Subcutaneous abdominal adipose tissue (tissue), 5 donors: ENCODE measurements at regions not wholly inside any gene's neighbourhood (a gene's known extent, or its start where the extent isn't known, plus 50 kb on each side); places are given as distances from the start of the nearest gene placed in this dataset.
"Not testable (repeated sequence)": the region's sequence is repeated elsewhere in the genome, so short reads cannot be mapped to it uniquely, and the experiment has no call there.

Experiments used
- H3K27ac ChIP-seq: one replicate; pipeline ENCODE4 v1.7.0; 2013; ENCODE audit warnings: low read depth, mild to moderate bottlenecking, inconsistent platforms, low read length, moderate library complexity
- H3K27me3 ChIP-seq, 5 donors: one replicate each; pipeline ENCODE4 v1.7.0; 2013; ENCODE audit warnings: low read length in 5 of 5, inconsistent platforms in 1 of 5; ENCODE audit not compliant: control insufficient read depth in 5 of 5, insufficient read depth in 4 of 5
- H3K36me3 ChIP-seq, 5 donors: one replicate each; pipeline ENCODE4 v1.7.0; 2013; ENCODE audit warnings: low read length in 5 of 5; ENCODE audit not compliant: control insufficient read depth in 5 of 5, insufficient read depth in 5 of 5
- H3K4me1 ChIP-seq, 5 donors: one replicate each; pipeline ENCODE4 v1.7.0; 2013; ENCODE audit warnings: low read length in 5 of 5, mild to moderate bottlenecking in 3 of 5, moderate library complexity in 1 of 5; ENCODE audit not compliant: control insufficient read depth in 5 of 5, insufficient read depth in 5 of 5
- H3K4me3 ChIP-seq, 5 donors: one replicate each; pipeline ENCODE4 v1.7.0; 2013; ENCODE audit warnings: low read length in 5 of 5, low read depth in 1 of 5
- H3K9ac ChIP-seq, 5 donors: one replicate each; pipeline ENCODE4 v1.7.0; 2013; ENCODE audit warnings: low read length in 5 of 5, mild to moderate bottlenecking in 4 of 5, moderate library complexity in 3 of 5
- H3K9me3 ChIP-seq, 5 donors: one replicate each; pipeline ENCODE4 v1.7.0; 2013; ENCODE audit warnings: low read length in 5 of 5; ENCODE audit not compliant: control insufficient read depth in 5 of 5
- donor health status: healthy.
- donor health status: healthy.
- donor health status: healthy.
- donor health status: healthy.
- donor health status: healthy.

DNA sequence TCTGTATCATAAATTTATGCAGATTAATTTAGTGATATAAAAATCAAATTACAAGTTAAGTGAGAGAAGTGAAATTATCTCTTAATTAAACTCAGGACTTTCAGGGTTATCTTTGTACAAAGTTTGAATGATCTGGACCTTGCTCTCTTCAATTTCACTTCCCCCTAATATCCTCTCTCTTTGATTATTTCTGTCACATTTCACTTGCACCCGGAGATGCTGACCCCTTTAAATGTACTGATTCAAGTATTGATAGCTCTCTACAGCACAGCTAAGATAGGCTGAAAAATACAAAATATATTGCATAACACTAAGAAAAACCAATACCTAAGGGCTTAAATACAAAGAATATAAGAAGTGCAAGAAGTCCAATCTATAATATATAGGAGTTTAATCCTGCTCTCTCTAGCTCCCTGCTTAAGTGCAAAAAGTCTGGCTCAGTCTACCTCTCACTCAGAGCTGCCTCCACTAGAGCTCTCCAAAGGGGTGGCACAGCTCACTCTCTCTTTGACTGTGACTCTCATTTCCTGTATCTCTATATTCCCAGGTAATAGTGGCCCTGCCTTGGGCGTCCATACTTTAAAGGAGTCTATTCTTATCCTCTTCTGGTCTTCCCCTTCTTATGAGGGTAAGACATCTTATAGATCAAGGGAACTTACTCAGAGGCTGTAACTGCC, 588.4 kb downstream of the RFPL4B start:
- no peak overlapping the region for H3K27ac ChIP-seq
- no peaks in the 10 kb centered on the region for H3K36me3 ChIP-seq
- no peaks in the 10 kb centered on the region for H3K9me3 ChIP-seq
- peaks cover 2 to 17% (median 14%) of the 10 kb centered on the region in 5 donors for H3K4me1 ChIP-seq
- no peak overlapping the region for H3K9ac ChIP-seq
- no peak overlapping the region for H3K4me3 ChIP-seq
- no peaks in the 10 kb centered on the region for H3K27me3 ChIP-seq

DNA sequence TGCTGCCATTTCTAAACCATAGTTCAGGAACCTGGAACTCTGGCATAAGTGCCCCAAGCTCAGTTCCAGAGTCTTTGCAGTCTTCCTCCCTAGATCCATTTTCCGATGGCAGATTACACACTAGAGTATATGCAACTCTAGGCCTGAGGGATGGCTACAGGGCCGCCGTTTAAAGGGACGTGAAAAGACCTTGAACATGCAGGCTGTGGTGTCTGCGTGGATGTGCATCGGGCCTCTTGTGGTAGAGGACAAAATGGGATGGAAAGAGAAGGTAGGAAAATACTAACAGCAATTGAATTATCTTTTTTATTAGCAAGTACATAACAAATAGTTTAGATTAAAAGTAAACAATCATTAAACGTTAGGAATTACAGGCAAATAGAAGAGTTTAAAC, 588.9 kb downstream of the RFPL4B start:
- no peaks in the 10 kb centered on the region for H3K9me3 ChIP-seq

GRCh38 chr6:112936504-112936903, 589.4 kb downstream of the RFPL4B start:
- Histone ChIP-seq H3K4me1 (peaks cover 2 to 17% (median 14%) of the 10 kb centered on the region in 5 donors), H3K36me3 (no peaks in the 10 kb centered on the region), H3K27me3 (no peaks in the 10 kb centered on the region), H3K4me3 (no peak overlapping the region), H3K27ac (no peak overlapping the region), H3K9ac (no peak overlapping the region), H3K9me3 (no peaks in the 10 kb centered on the region)

More for the DNA sequence above, 588.9 kb downstream of the RFPL4B start:
- Histone ChIP-seq H3K36me3 (no peaks in the 10 kb centered on the region), H3K9ac (no peak overlapping the region), H3K27me3 (no peaks in the 10 kb centered on the region), H3K4me3 (no peak overlapping the region), H3K27ac (no peak overlapping the region), H3K4me1 (peaks cover 2 to 17% (median 14%) of the 10 kb centered on the region in 5 donors)

GRCh38 chr6:112937690-112938089, 590.6 kb downstream of the RFPL4B start:
- H3K4me3 ChIP-seq, H3K9ac ChIP-seq, H3K36me3 ChIP-seq, H3K27ac ChIP-seq, H3K9me3 ChIP-seq, H3K27me3 ChIP-seq: not testable (repeated sequence)
- H3K4me1 ChIP-seq: peaks cover 0 to 11% (median 9%) of the 10 kb centered on the region in 5 donors

DNA sequence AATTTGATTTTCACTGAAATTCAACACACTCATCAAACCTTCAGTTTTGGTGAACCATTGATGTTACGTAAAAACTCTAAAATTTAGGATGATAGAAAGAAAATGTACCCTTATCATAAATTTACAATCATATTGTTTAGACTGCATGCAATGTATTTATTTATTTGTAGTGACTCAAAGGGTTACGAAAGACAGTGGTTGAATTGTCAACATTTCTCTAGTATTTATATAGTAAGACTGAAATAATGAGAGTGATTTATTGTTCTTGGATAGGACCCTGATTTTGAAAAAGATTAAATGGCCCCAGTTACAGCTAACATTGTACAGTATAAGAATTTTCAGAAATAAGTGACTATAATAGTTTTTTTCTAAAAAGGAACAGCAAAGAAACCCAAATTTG, 591.5 kb downstream of the RFPL4B start:
- peaks cover 0 to 11% (median 9%) of the 10 kb centered on the region in 5 donors for H3K4me1 ChIP-seq
- no peaks in the 10 kb centered on the region for H3K36me3 ChIP-seq
- no peak overlapping the region for H3K9ac ChIP-seq
- no peak overlapping the region for H3K4me3 ChIP-seq
- no peaks in the 10 kb centered on the region for H3K27me3 ChIP-seq
- no peaks in the 10 kb centered on the region for H3K9me3 ChIP-seq
- no peak overlapping the region for H3K27ac ChIP-seq

- Histone ChIP-seq H3K4me3 (no peak overlapping the region), H3K4me1 (peaks cover 0 to 11% (median 9%) of the 10 kb centered on the region in 5 donors), H3K27me3 (no peaks in the 10 kb centered on the region), H3K27ac (no peak overlapping the region), H3K9me3 (no peaks in the 10 kb centered on the region), H3K9ac (no peak overlapping the region), H3K36me3 (no peaks in the 10 kb centered on the region)
Measured at GRCh38 chr6:112939563-112939962, 592.4 kb downstream of the RFPL4B start.

DNA sequence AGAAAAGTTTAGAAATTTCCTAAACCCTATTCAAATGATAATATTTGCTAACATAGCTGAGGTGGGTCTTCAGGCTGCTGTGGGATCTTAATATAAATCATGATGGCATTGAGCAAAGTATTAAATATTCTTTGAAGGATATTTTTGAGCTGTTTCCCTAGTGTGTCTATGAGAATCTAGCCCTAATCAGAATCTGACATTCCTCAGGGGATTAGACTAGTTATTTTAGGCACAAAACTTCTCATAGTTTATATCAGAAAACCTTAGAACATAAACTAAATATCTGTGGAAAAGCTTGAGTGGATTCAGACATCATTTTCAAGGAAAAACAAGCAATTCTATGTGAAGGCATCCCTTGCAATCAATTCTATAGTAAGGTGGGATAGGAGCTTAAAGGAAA, 594.5 kb downstream of the RFPL4B start:
- peaks cover 0 to 2% (median under 1%) of the 10 kb centered on the region in 5 donors for H3K4me1 ChIP-seq
- no peak overlapping the region for H3K9ac ChIP-seq
- H3K36me3 ChIP-seq: no peaks in the 10 kb centered on the region
- peaks cover 0 to 4% (median 0%) of the 10 kb centered on the region in 5 donors for H3K9me3 ChIP-seq
- H3K4me3 ChIP-seq: no peak overlapping the region
- no peak overlapping the region for H3K27ac ChIP-seq
- no peaks in the 10 kb centered on the region for H3K27me3 ChIP-seq

DNA sequence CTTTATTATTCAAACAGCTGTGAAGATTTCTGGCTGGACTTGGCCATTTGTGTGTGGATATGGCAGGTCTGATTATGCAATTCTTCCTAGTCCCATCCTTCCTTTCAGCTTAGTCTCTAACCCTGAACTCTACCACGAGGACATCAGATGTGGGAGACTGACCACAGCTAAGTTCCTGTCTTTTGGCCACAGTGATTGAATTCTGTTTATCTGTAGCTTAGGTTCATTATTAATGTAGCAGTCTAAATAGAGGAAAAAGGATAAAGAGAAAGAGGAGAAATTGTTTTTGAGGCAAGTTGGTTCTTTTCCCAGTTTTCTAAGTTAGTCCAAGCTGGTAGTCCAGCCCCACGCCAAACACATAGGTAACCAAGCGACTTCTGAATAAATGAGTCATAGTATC, 598.9 kb downstream of the RFPL4B start:
- no peaks in the 10 kb centered on the region for H3K27me3 ChIP-seq
- H3K36me3 ChIP-seq: no peaks in the 10 kb centered on the region
- H3K27ac ChIP-seq: no peak overlapping the region
- H3K9ac ChIP-seq: no peak overlapping the region
- H3K4me3 ChIP-seq: no peak overlapping the region
- H3K4me1 ChIP-seq: peaks cover 0 to 2% (median 0%) of the 10 kb centered on the region in 5 donors
- peaks cover 0 to 4% (median 0%) of the 10 kb centered on the region in 5 donors for H3K9me3 ChIP-seq

- Histone ChIP-seq H3K36me3 (no peaks in the 10 kb centered on the region), H3K4me3 (no peak overlapping the region), H3K9ac (no peak overlapping the region), H3K4me1 (peaks cover 0 to 2% (median 0%) of the 10 kb centered on the region in 5 donors), H3K9me3 (peaks cover 0 to 4% (median 0%) of the 10 kb centered on the region in 5 donors), H3K27me3 (no peaks in the 10 kb centered on the region), H3K27ac (no peak overlapping the region)
Measured at GRCh38 chr6:112947507-112947906, 600.4 kb downstream of the RFPL4B start.

GRCh38 chr6:112951829-112952228, 604.7 kb downstream of the RFPL4B start:
- no peak overlapping the region for H3K4me3 ChIP-seq
- no peaks in the 10 kb centered on the region for H3K36me3 ChIP-seq
- H3K9me3 ChIP-seq: no peaks in the 10 kb centered on the region
- no peak overlapping the region for H3K9ac ChIP-seq
- H3K27me3 ChIP-seq: no peaks in the 10 kb centered on the region
- H3K27ac ChIP-seq: no peak overlapping the region
- peaks cover 0 to 7% (median under 1%) of the 10 kb centered on the region in 5 donors for H3K4me1 ChIP-seq
